Esophagus squamous epithelium (tissue), 5 donors: ENCODE measurements at regions not wholly inside any gene's neighbourhood (a gene's known extent, or its start where the extent isn't known, plus 50 kb on each side); places are given as distances from the start of the nearest gene placed in this dataset.

Source experiments
- DNase-seq: peaks from one replicate; lab custom pipeline; 2025; lab: John Stamatoyannopoulos, UW
- H3K27ac ChIP-seq, 4 donors: fragments of 200-600 bp; sonication (generic); one replicate each; pipeline ENCODE4 v1.5.1; 2016 to 2019; ENCODE audit warnings: mild to moderate bottlenecking in 1 of 4
- H3K27me3 ChIP-seq, 4 donors: fragments of 200-600 bp; sonication (generic); 1 replicate in 3 of 4; 2 replicates in 1 of 4; pipeline versions ENCODE4 v1.5.1 to v1.6.0; 2017 to 2021; ENCODE audit warnings: antibody characterized with exemption in 1 of 4
- H3K36me3 ChIP-seq, 3 donors: fragments of 200-600 bp; sonication (generic); one replicate each; pipeline ENCODE4 v1.5.1; 2016 to 2019
- H3K4me1 ChIP-seq, 3 donors: fragments of 200-600 bp; sonication (generic); one replicate each; pipeline ENCODE4 v1.5.1; 2017 to 2019
- H3K4me3 ChIP-seq, 4 donors: fragments of 200-600 bp; sonication (generic); 1 replicate in 3 of 4; 2 replicates in 1 of 4; pipeline ENCODE4 v1.5.1; 2016 to 2019; ENCODE audit warnings: mild to moderate bottlenecking in 2 of 4, moderate library complexity in 1 of 4
- H3K9me3 ChIP-seq, 3 donors: fragments of 200-600 bp; sonication (generic); one replicate each; pipeline ENCODE4 v1.5.1; 2016 to 2019
- CTCF ChIP-seq, 6 experiments: fragments of 450-650 bp in 4 of 6; fragments of 200-600 bp in 2 of 6; sonication (generic) in 2 of 6; IDR thresholded peaks; one replicate each; pipeline ENCODE4 v1.5.1; 2016 to 2019; ENCODE audit warnings: antibody characterized with exemption in 6 of 6, mild to moderate bottlenecking in 4 of 6, moderate library complexity in 4 of 6
- POLR2A ChIP-seq, 4 donors: fragments of 450-650 bp; IDR thresholded peaks; one replicate each; pipeline ENCODE4 v1.6.1; 2017; ENCODE audit warnings: antibody characterized with exemption in 4 of 4, mild to moderate bottlenecking in 4 of 4, moderate library complexity in 3 of 4
- WGBS, 2 donors: methylation state at CpG; one replicate each; pipeline ENCODE4 v1.1.5; 2018; 5-methylcytosine and 5-hydroxymethylcytosine counted together
- intact Hi-C: fragments of 100-400 bp; cut with DNase I; formaldehyde crosslinking; loops from one replicate; pipeline ENCODE4 v1.15.0; 2022
- donor health status: DM: yes; HTN: yes; CAD: no.

- H3K4me1 ChIP-seq = no peaks in the 10 kb centered on the region
- H3K36me3 ChIP-seq = no peaks in the 10 kb centered on the region
- no peak for DNase-seq
- no peaks in the 10 kb centered on the region for H3K9me3 ChIP-seq
- 73 to 83% methylated on average over 2 of the region's 2 CpGs for WGBS, 2 donors
- intact Hi-C loops = no loop called here
- H3K4me3 ChIP-seq = no peak overlapping the region
- no peaks in the 10 kb centered on the region for H3K27me3 ChIP-seq
- H3K27ac ChIP-seq = no peak overlapping the region
- TF ChIP-seq CTCF (IDR thresholded peaks at IDR 0.05) (no peak), POLR2A (IDR thresholded peaks at IDR 0.05) (no peak)
Observed at GRCh38 chr2:51472300-51472699, 440.4 kb upstream of the NRXN1 start.

- no peaks in the 10 kb centered on the region for H3K9me3 ChIP-seq
- H3K4me3 ChIP-seq = no peak overlapping the region
- intact Hi-C loops = no loop called here
- WGBS, 2 donors = 77 to 86% methylated on average over 4 of the region's 4 CpGs
- no peaks in the 10 kb centered on the region for H3K27me3 ChIP-seq
- H3K27ac ChIP-seq = no peak overlapping the region
- no peaks in the 10 kb centered on the region for H3K4me1 ChIP-seq
- H3K36me3 ChIP-seq = no peaks in the 10 kb centered on the region
- no peak for TF ChIP-seq CTCF (IDR thresholded peaks at IDR 0.05)
- TF ChIP-seq POLR2A (IDR thresholded peaks at IDR 0.05) = no peak
- DNase-seq = no peak
Observed at GRCh38 chr2:51469102-51469501, 437.2 kb upstream of the NRXN1 start.

- DNase-seq = no peak
- Histone ChIP-seq H3K27ac (no peak overlapping the region), H3K9me3 (no peaks in the 10 kb centered on the region), H3K4me3 (no peak overlapping the region), H3K36me3 (no peaks in the 10 kb centered on the region), H3K4me1 (no peaks in the 10 kb centered on the region), H3K27me3 (no peaks in the 10 kb centered on the region)
- 39 to 54% methylated on average over 4 of the region's 4 CpGs for WGBS, 2 donors
- no peak for TF ChIP-seq CTCF (IDR thresholded peaks at IDR 0.05)
- no peak for TF ChIP-seq POLR2A (IDR thresholded peaks at IDR 0.05)
- intact Hi-C loops = no loop called here
Observed at GRCh38 chr2:51465326-51465725, 433.4 kb upstream of the NRXN1 start.

- Histone ChIP-seq H3K9me3 (no peaks in the 10 kb centered on the region), H3K36me3 (no peaks in the 10 kb centered on the region), H3K27me3 (no peaks in the 10 kb centered on the region), H3K27ac (no peak overlapping the region), H3K4me1 (no peaks in the 10 kb centered on the region), H3K4me3 (no peak overlapping the region)
- intact Hi-C loops = no loop called here
- WGBS, 2 donors = 63 to 64% methylated on average over 4 of the region's 4 CpGs
- no peak for TF ChIP-seq CTCF (IDR thresholded peaks at IDR 0.05)
- TF ChIP-seq POLR2A (IDR thresholded peaks at IDR 0.05) = no peak
- DNase-seq = no peak
Observed at GRCh38 chr2:51454177-51454576, 422.2 kb upstream of the NRXN1 start.

- DNase-seq = no peak
- intact Hi-C loops = no loop called here
Observed at GRCh38 chr2:51448911-51449310, 417.0 kb upstream of the NRXN1 start.

More at GRCh38 chr2:51448911-51449310, 417.0 kb upstream of the NRXN1 start:
- Histone ChIP-seq H3K36me3 (no peaks in the 10 kb centered on the region), H3K4me3 (no peak overlapping the region), H3K9me3 (no peaks in the 10 kb centered on the region), H3K4me1 (no peaks in the 10 kb centered on the region), H3K27me3 (no peaks in the 10 kb centered on the region), H3K27ac (no peak overlapping the region)
- TF ChIP-seq POLR2A (IDR thresholded peaks at IDR 0.05) (no peak), CTCF (IDR thresholded peaks at IDR 0.05) (no peak)
